Stimulated activated CD4-positive, alpha-beta T cell treated with anti-CD3 and anti-CD28 coated beads, Interleukin-1b, Interleukin-23, amount 100 ng/mL, for 48 hours (primary cell): ENCODE measurements at regions not wholly inside any gene's neighbourhood (a gene's known extent, or its start where the extent isn't known, plus 50 kb on each side); places are given as distances from the start of the nearest gene placed in this dataset.
"Not testable (repeated sequence)": the region's sequence is repeated elsewhere in the genome, so short reads cannot be mapped to it uniquely, and the experiment has no call there.

Source experiments
- DNase-seq: peaks from one replicate; pipeline ENCODE4 v3.0.0-alpha.2; 2020

DNA sequence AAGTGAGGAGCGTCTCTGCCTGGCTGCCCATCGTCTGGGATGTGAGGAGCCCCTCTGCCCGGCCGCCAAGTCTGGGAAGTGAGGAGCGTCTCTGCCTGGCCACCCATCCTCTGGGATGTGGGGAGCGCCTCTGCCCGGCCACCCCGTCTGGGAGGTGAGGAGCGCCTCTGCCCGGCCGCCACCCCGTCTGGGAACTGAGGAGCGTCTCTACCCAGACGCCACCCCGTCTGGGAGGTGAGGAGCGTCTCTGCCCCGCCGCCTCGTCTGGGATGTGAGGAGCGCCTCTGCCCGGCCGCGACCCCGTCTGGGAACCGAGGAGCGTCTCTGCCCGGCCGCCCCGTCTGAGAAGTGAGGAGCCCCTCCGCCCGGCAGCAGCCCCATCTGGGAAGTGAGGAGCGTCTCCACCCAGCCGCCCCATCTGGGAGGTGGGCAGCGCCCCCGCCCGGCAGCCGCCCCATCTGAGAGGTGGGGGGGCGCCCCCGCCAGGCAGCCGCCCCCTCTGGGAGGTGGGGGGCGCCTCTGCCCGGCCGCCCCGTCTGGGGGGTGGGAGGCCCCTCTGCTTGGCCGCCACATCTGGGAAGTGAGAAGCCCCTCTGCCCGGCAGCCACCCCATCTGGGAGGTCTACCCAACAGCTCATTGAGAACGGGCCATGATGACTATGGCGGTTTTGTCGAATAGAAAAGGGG is 228.4 kb downstream of the CAAP1 start:
- DNase-seq: not testable (repeated sequence)

DNA sequence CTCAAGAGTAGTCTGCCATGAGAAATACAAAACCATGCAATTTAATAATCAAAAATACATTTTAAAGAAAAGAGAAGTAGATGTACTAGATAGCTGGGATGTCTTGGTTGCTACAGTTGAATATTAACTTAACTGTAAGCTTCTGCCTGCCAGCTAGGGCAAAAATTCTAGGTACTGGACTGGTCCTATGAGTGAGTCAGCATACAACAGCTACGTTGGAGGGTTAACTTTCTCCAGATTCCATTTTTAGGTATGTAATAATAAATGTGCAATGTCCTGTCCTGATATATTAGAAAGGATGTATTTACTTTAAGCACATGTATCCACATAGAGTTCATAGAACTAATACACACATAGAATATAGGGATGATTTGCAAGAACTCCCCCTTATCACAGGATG is 230.1 kb downstream of the CAAP1 start:
- DNase-seq: no peak

DNA sequence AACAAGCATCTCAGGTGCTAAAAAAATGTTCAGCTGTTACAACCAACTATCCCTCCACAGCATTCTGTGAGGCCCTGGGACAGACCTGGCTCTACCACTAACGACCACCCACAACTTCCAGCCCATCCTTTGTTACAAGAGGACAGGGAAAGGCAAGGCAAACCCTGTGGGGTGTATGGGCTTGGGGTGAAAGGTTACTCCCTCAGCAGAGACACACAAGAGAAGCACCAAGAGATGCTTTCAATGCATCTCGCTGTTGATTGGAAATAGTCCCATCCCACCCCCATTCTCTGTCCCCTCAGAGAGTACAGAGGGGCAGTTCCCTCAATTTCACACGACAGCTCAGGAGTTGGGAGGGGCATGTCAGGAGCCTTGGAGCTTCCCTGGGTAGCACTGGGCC is 234.1 kb downstream of the CAAP1 start:
- DNase-seq: no peak

DNA sequence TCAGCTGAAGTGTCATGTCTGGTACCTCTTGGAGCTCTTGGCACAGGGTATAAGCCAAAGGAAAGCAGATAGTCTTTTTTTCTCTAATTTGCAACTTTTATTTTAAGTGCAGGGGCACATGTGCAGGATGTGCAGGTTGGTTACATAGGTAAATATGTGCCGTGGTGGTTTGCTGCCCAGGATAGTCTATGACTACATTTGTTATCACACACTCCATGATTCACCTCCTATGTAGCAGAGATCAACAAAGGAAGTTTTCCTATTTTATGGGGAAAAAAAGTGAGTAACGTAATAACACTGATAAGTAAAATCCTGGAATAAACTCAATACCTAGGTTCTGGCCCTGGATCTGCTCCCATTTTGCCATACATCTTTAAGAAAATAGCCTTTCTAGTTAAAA is 234.6 kb downstream of the CAAP1 start:
- DNase-seq: no peak

DNA sequence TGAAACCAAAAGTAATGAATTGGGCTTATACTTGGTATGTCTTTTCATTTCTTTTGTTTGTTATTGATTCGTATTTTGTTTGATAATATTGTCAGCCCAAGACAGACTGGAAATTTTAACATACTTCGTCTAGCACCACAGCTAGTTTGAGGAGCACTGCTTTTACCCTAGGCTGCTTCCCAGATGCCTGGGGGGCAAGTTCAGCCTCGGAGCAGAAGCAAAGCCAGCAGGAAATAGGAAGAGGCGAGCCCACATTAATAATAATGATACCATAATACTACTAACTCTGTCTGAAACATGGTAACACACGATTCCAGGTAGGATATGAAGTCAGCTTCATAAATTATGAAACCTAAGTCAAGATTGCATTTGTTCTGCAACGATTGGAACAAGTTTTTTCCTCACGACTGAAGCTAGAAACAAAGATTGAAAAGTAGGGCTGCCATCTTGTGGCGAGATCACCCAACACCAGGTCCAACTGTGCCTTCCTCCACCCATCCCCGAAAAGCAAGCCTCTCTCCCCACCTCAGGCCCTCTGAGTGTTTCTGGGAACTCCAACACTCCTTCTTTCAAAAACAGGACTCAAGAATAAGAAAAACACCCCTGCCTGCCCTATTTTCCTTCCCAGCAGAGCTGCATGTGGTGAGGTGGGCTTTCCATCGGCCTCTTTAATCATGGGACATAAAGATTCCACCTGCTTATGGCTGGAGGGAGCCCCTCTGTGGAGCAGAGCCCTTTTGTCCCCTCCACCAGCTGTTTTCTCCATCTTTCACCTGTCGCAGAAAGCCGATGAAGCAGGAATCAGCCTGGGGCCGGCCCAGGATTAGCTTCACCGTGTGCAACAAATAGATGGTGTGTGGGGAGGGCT is 236.4 kb downstream of the CAAP1 start:
- no peak for DNase-seq

DNA sequence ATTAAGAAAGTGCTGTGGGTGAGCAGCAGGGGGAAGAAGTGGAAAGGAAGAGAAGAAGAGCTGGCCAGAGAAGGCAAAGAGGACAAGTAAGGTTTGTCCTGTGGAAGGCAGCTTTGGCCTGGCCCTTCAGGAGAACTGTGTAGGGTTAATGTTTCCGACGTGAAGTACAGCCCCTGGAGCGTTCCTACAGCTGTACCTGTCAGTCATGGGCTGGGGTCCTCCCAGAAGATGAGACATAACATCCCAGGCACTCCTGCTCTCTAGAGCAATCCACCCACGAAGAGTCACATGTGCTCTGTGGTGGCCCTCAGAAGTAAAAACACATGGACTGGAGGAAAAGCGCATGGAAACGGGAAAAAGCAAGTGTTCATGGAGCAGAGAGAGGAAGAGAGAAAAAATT is 237.4 kb downstream of the CAAP1 start:
- DNase-seq: no peak

DNA sequence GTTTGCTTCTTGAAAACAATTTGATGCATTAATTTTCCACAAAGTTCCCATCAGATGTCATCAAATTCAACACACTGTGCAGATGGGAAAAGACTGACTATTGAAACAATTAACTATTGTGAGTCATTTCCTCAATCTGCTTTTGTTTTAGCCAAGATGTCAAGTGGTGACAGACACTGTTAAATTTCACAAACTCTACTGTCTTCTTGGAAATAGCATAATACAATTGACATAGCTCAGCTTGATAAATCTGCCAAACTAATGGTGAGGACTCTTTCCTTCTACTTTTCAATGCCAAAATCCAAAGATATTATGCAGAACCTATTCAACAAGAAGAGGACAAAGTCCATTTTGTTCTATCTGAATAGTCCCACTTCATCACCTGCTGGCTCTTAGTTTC is 242.3 kb downstream of the CAAP1 start:
- DNase-seq: no peak

DNA sequence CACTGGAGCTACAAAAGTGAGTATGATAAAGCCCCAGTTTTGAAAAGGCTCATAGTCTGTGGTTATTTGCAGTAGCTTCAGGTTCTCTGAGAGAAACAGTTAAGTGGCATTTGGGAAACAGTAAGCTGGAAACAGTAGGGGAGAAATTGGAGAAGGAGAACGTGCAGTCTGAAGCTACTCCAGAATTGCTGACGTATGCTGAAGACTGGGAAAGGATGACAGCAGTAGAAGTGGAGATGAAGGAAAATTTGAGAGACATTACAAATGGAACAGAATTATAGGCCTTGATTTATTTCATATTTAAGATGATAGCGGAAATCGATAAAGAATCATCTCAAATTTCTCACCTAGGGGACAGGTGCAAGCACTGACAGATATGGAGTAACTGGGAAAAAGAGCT is 248.8 kb downstream of the CAAP1 start:
- no peak for DNase-seq

DNA sequence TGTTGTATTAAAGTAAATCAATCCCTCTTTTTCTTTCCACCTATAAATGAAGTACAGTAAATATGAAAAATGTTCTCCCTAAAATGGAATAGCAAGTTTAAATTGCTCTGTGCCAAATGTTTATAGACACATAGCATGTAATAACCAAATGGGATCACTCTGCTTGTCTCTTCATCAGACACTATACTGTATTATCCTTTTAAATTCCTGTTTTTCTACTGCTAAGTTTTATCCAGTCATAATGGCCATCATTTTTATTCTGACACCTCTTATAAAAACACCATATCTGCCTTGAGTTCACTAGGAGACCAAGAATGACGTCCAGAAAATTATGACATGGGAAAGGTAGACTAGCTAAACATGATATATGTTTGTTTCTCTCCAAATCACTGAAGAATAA is 252.8 kb downstream of the CAAP1 start:
- no peak for DNase-seq

DNA sequence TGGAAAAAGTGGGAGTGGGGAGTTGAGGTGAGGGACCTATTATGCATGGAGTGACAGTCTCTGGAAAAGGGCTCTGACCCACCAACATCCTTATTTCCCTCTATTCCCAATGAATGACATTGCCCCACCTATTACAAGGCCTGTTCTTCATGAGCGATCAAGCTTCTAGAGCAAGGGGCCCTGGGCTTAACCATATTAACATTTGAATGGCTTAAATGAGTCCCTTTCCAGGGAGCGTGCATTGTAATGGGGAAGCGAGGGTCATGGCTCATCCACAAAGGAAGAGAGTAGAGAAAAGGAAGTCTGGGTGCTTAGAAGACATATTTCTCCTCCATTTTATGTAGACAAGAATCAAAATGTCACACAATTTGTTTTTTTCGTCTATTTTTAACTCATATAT is 255.5 kb downstream of the CAAP1 start:
- no peak for DNase-seq

DNA sequence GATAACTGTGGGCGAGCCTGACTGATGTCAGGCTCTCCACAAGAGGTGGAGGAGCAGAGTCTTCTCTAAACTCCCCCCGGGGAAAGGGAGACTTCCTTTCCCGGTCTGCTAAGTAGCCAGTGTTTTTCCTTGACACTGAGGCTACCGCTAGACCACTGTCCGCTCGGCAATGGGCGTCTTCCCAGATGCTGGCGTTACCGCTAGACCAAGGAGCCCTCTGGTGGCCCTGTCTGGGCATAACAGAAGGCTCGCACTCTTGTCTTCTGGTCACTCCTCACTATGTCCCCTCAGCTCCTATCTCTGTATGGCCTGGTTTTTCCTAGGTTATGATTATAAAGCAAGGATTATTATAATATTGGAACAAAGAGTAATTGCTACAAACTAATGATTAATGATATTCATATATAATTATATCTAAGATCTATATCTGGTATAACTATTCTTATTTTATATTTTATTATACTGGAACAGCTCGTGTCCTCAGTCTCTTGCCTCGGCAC is 278.7 kb downstream of the CAAP1 start:
- DNase-seq: not testable (repeated sequence)

DNA sequence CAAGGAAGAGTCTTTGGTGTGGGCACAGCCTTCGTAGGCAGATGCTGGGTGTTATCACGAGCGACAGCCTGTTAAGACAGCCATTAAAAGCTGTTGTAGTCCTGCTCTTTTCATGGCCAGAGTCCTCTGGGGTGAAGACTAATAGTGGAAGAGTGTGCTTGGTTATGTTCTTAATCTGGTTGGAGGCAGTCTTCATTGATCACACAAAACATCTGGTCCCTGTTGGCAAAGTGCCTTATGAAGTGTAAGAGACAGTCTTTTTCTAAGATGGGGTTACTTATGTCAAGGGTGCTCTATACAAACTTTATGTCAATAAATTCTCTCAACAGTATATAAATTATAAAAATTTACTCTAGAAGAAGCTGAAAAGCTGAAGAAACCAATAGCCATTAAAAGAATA is 280.4 kb downstream of the CAAP1 start:
- no peak for DNase-seq

DNA sequence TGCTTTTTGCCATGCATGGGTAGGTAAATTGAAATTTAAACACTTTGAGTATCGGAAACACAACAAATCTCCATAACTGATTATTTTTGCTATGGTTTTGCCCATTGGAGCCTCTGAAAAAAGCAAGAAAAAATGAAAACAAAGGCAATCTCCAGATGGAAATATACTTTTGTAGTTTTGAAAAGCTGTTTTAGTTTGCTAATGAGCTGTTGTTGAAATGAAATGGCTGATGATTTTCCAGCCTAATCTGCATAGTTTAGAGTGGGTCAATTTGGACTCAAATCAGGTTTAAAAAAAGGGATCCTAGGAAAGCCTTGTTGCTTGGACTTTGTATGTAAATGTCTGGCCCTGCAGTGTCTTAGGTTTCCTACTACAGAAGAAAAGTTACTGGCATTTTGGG is 285.8 kb downstream of the CAAP1 start:
- no peak for DNase-seq

DNA sequence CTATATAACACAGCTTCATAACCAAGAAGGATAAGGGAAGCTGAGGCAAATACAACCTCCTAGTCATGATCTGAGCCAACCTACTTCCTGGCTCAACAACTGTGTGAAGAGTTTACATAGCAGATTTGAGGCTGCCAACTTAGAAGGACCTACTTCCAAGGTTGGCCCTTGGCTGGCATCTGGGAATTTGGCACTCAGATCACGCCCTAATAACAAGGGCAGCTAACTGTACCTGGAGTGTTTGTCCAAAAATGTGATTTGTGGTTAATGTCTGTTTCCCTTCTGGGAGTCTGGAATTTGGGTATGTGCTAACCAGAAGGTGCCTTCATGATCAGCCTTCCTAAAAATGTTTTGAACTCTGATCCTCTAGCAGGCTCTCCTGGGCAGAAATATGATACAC is 287.2 kb downstream of the CAAP1 start:
- DNase-seq: no peak

DNA sequence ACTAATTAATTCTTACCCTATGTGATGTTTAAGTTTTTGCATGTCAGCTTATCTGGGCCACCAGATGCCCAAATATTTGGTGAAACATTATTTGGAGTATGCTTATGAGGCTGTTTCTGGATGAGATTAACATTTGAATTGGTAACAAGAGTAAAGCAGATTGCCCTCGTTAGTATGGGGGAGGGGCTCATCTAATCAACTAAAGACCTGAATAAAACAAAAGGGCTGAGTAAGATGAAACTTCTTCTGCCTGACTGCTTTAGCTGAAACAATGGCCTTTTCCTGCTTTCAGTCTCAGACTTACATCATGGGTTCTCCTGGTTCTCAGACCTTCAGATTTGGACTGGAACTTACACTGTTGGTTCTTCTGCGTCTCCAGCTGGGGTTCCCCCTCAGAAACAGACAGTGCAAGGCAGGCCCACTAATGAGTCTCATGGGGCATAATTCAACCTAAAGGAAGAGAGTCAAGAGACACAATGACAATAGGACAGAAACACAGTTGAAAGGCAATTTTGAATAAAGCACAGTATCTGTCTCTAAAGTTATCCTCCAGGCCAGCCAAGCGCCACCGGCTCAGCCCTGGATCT is 288.4 kb downstream of the CAAP1 start:
- no peak for DNase-seq

DNA sequence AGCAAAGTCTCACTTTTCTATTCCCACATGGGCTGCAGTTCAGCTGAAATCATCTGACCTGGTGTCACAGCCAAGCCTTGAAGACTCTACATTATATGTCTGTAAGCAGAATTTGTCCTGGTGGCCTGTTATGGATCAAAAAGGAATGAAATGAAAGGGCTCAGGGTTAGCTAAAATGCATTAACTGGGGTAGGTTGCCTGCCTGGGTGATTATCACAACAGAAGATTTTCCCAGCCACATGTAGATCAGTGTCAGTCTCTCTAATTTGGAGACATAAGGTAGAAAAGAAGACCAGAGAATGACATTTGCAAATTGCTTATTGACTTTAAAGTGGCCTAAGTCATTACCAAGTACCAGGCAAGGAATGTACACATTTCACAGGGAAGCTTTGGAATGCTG is 289.0 kb downstream of the CAAP1 start:
- no peak for DNase-seq

DNA sequence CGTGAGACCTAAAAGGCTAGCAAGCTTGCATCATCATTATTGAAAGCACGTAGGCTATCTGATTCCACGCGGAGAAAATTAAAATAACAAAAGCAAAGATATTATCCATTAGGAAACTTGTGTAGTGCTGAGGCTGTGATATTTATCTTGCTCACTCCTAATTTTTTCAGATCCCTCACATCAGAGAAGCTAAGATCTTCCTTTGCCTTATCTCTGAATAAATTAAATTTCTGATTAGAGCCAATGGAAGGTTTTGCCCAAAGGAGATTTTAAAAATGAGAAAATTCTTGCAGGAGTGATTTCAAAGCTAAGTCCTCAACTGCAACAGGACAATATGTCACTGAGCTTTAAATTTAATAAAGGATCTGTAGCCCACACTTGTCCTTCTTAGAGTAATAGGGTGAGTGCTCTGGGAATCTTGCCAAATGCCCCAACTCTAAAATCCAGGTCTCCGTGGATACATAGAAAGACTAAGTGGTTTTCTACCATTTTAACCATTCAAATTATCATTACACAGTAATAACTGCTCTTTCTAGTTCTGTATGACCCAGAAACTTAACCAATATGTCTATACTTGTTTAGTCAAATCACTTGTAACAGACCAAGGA is 295.0 kb downstream of the CAAP1 start:
- DNase-seq: no peak

DNA sequence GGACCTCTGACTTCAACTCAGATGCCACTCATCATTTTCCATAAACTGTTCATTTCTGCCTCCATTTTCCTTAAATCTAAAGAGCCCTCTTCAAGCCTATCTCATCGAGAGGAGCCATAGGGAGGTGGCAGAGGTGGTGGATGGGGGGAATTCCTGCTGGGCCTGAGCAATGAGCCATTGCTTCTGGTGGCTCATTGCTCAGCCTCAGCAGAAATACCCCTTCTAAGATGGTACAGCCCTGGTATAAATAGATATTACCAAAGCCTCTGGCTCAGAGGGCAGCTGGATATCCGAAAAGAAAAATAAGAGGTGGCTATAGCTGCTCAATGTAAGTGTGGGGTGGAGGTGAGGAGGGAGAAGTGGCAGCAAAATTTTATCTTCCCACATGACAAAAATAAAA is 313.5 kb downstream of the CAAP1 start:
- DNase-seq: no peak

DNA sequence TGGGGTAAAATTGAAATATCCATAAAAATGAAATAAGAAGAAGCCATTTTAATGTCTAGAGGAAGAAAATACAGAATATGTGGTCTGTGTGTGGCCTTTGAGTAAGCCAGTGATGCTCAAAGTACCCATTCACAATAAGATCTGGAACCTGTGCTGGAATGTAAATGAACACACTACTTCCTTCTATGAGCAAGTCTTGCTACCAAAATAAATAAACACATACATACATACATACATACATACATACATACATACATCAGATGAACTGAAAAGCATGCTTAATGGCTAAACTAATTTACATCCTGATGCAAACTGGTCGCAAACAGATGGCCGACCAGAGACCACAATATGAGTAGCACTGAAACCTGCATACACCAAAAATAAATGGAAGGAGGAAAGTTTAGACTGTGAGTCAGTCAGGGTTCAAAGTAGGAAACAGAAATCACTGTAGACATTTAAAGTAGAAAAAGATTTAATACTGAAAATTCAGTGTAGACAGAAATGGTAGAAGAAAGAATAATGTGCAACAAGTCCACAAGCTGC is 317.6 kb downstream of the CAAP1 start:
- DNase-seq: no peak

DNA sequence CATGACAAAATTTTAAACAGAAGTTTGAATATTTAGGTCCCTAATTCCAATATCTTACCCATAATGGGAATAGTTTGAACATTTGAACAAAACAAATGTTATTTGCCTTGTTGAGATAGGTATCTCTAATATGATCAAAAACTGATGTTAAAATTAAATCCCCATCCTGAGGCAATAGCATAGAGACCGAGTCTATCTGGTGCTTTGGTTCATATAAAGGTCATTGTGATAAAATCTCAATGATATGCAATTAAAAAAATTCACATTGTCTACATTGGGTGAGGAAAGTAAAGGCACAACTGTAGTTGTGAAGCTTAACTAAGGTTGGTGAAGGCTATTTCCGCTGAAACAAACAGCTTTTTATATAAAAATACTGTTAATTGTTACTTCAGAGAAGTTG is 318.3 kb downstream of the CAAP1 start:
- DNase-seq: no peak

DNA sequence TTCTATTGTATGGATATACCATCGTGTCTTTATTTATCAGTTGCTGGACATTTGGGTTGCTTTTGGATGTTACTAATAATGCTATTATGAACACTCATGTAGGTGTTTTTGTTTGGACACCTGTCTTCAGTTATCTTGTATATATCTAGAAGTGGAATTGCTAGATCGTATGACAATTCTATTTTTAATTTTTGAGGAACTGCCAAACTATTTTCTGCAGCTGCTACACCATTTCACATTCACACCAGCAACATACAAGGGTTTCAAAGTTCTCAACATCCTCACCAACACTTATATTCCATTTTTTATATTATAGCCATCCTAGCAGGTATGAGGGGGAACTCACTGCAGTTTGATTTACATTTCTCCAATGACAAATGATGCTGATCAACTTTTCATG is 324.6 kb downstream of the CAAP1 start:
- DNase-seq: no peak

DNA sequence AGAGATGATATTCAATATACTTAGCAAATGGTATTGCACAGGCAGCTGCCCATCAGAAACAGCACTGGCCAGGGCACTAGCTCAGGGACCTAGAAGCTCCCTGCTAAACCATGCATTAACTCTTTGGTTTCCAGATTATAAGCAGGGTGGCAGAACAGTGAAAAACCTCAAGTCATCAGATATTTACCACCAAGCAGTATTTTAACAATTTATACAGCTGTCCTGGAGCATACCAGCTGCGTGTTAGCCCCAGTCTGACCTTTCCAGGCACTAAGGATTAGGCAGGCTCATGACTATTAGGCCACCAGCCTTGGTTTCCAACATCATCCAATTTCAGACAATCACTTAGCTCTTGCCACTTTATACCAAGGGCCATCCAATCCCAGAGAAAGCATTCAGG is 326.5 kb downstream of the CAAP1 start:
- DNase-seq: no peak

DNA sequence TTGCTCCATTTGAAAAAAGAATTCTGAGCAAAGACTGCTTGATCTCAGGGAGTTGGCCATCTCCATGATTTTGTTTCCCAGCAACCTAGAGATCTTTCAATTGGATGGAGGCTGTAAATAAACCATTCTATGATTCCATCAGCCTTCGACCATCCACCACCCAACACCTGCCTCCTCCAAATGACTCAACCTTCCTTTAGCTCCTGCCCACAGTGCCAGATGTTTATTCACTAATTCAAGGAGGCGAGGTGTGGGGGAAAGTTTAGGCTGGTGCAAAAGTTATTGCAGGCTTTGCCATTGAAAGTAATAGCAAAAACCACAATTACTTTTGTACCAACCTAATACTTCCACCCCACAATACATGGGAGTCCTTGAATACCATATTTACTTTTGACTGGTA is 327.5 kb downstream of the CAAP1 start:
- no peak for DNase-seq
